ENCODE measurements at regions not wholly inside any gene's neighbourhood (a gene's known extent, or its start where the extent isn't known, plus 50 kb on each side); places are given as distances from the start of the nearest gene placed in this dataset.
"Not testable (repeated sequence)": the region's sequence is repeated elsewhere in the genome, so short reads cannot be mapped to it uniquely, and the experiment has no call there.

DNA sequence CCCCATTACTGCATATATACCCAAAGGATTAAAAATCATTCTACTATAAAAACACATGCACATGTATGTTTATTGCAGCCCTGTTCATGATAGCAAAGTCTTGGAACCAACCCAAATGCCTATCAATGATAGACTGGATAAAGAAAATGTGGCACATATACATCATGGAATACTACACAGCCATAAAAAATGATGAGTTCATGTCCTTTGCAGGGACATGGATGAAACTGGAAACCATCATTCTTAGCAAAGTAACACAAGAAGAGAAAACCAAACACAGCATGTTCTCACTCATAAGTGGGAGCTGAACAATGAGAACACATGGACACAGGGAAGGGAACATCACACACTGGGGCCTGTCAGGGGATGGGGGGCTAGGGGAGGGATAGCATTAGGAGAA, 180.0 kb upstream of the TENT5A start:
- H3K27ac ChIP-seq (ENCODE audit: extremely low read depth, low read depth, low read length); H3K9me3 ChIP-seq (ENCODE audit: control insufficient read depth, insufficient read depth, low read depth, low read length); H3K36me3 ChIP-seq (ENCODE audit: control insufficient read depth in 2 of 2, insufficient read depth in 1 of 2, low read length in 2 of 2); POLR2A ChIA-PET; H3K4me3 ChIP-seq (ENCODE audit: low read depth, low read length); H3K4me1 ChIP-seq (ENCODE audit: control insufficient read depth, insufficient read depth, low read length): not testable (repeated sequence)
- TF ChIP-seq ZNF146 (tag by site-specific recombination; IDR thresholded peaks at IDR 0.05) (peak; percentile 92), ZNF549 (tag by site-specific recombination; IDR thresholded peaks at IDR 0.05) (peak; percentile 52)
- CTCF ChIA-PET = interaction anchor here (0.7 kb wide), 1 partner anchor 73 kb away, joined by 3 read pairs; no protein-coding TSS in a partner anchor

- no peaks in the 10 kb centered on the region for H3K36me3 ChIP-seq (ENCODE audit: control insufficient read depth in 2 of 2, insufficient read depth in 1 of 2, low read length in 2 of 2)
- TF ChIP-seq ZNF138 (tag by site-specific recombination; IDR thresholded peaks at IDR 0.05; ENCODE audit: borderline replicate concordance) = no peak
- TF ChIP-seq ZNF10 (tag by site-specific recombination; IDR thresholded peaks at IDR 0.05) = no peak
- TF ChIP-seq ZSCAN30 (tag by site-specific recombination; IDR thresholded peaks at IDR 0.05) = no peak
- TF ChIP-seq, protein P1, sequence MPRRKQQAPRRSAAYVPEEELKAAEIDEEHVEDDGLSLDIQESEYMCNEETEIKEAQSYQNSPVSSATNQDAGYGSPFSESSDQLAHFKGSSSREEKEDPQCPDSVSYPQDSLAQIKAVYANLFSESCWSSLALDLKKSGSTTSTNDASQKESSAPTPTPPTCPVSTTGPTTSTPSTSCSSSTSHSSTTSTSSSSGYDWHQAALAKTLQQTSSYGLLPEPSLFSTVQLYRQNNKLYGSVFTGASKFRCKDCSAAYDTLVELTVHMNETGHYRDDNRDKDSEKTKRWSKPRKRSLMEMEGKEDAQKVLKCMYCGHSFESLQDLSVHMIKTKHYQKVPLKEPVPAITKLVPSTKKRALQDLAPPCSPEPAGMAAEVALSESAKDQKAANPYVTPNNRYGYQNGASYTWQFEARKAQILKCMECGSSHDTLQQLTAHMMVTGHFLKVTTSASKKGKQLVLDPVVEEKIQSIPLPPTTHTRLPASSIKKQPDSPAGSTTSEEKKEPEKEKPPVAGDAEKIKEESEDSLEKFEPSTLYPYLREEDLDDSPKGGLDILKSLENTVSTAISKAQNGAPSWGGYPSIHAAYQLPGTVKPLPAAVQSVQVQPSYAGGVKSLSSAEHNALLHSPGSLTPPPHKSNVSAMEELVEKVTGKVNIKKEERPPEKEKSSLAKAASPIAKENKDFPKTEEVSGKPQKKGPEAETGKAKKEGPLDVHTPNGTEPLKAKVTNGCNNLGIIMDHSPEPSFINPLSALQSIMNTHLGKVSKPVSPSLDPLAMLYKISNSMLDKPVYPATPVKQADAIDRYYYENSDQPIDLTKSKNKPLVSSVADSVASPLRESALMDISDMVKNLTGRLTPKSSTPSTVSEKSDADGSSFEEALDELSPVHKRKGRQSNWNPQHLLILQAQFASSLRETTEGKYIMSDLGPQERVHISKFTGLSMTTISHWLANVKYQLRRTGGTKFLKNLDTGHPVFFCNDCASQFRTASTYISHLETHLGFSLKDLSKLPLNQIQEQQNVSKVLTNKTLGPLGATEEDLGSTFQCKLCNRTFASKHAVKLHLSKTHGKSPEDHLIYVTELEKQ (tag by site-specific recombination; IDR thresholded peaks at IDR 0.05; ENCODE audit: borderline replicate concordance) = no peak
- TF ChIP-seq, protein P2, sequence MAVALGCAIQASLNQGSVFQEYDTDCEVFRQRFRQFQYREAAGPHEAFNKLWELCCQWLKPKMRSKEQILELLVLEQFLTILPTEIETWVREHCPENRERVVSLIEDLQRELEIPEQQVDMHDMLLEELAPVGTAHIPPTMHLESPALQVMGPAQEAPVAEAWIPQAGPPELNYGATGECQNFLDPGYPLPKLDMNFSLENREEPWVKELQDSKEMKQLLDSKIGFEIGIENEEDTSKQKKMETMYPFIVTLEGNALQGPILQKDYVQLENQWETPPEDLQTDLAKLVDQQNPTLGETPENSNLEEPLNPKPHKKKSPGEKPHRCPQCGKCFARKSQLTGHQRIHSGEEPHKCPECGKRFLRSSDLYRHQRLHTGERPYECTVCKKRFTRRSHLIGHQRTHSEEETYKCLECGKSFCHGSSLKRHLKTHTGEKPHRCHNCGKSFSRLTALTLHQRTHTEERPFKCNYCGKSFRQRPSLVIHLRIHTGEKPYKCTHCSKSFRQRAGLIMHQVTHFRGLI (tag by site-specific recombination; IDR thresholded peaks at IDR 0.05) = no peak
- no peak for TF ChIP-seq ZNF830 (tag by site-specific recombination; IDR thresholded peaks at IDR 0.05; ENCODE audit: low read depth)
- no peak for TF ChIP-seq PRDM1 (tag by site-specific recombination; IDR thresholded peaks at IDR 0.05)
- no peak for TF ChIP-seq ZNF518A (tag by site-specific recombination; conservative IDR thresholded peaks at IDR 0.05; ENCODE audit: low read depth)
- no peak for TF ChIP-seq TCF7L2 (IDR thresholded peaks at IDR 0.05; ENCODE audit: borderline replicate concordance, low read depth, low read length)
- no peak for TF ChIP-seq ZNF423 (tag by site-specific recombination; IDR thresholded peaks at IDR 0.05)
- TF ChIP-seq ZNF48 (tag by site-specific recombination; IDR thresholded peaks at IDR 0.05) = no peak
- TF ChIP-seq, protein P3, sequence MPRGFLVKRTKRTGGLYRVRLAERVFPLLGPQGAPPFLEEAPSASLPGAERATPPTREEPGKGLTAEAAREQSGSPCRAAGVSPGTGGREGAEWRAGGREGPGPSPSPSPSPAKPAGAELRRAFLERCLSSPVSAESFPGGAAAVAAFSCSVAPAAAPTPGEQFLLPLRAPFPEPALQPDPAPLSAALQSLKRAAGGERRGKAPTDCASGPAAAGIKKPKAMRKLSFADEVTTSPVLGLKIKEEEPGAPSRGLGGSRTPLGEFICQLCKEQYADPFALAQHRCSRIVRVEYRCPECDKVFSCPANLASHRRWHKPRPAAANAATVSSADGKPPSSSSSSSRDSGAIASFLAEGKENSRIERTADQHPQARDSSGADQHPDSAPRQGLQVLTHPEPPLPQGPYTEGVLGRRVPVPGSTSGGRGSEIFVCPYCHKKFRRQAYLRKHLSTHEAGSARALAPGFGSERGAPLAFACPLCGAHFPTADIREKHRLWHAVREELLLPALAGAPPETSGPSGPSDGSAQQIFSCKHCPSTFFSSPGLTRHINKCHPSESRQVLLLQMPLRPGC (tag by site-specific recombination; IDR thresholded peaks at IDR 0.05) = no peak
- TF ChIP-seq ZBTB8A (tag by site-specific recombination; IDR thresholded peaks at IDR 0.05) = no peak
- no peak for TF ChIP-seq ZNF560 (tag by site-specific recombination; IDR thresholded peaks at IDR 0.05; ENCODE audit: borderline replicate concordance)
- no peak for TF ChIP-seq KLF16 (tag by site-specific recombination; IDR thresholded peaks at IDR 0.05)
- TF ChIP-seq GLIS1 (tag by site-specific recombination; IDR thresholded peaks at IDR 0.05) = no peak
- TF ChIP-seq SETDB1 (IDR thresholded peaks at IDR 0.05; ENCODE audit: insufficient read length, low read length) = no peak
- TF ChIP-seq ZSCAN16 (tag by site-specific recombination; IDR thresholded peaks at IDR 0.05) = no peak
- ChIA-PET CTCF (no interaction called here), POLR2A (interaction anchor here (1.0 kb wide), 2 partner anchors 12 to 214 kb away, joined by 3 read pairs; no protein-coding TSS in a partner anchor)
- no peaks in the 10 kb centered on the region for H3K4me1 ChIP-seq (ENCODE audit: control insufficient read depth, insufficient read depth, low read length)
- no peak overlapping the region for H3K4me3 ChIP-seq (ENCODE audit: low read depth, low read length)
- H3K27ac ChIP-seq (ENCODE audit: extremely low read depth, low read depth, low read length) = no peak overlapping the region
- H3K9me3 ChIP-seq (ENCODE audit: control insufficient read depth, insufficient read depth, low read depth, low read length) = no peaks in the 10 kb centered on the region
Observed at GRCh38 chr6:81929828-81930227, 177.3 kb upstream of the TENT5A start.

Data from HEK293 (cell line).